ENCODE measurements at regions not wholly inside any gene's neighbourhood (a gene's known extent, or its start where the extent isn't known, plus 50 kb on each side); places are given as distances from the start of the nearest gene placed in this dataset.

DNA sequence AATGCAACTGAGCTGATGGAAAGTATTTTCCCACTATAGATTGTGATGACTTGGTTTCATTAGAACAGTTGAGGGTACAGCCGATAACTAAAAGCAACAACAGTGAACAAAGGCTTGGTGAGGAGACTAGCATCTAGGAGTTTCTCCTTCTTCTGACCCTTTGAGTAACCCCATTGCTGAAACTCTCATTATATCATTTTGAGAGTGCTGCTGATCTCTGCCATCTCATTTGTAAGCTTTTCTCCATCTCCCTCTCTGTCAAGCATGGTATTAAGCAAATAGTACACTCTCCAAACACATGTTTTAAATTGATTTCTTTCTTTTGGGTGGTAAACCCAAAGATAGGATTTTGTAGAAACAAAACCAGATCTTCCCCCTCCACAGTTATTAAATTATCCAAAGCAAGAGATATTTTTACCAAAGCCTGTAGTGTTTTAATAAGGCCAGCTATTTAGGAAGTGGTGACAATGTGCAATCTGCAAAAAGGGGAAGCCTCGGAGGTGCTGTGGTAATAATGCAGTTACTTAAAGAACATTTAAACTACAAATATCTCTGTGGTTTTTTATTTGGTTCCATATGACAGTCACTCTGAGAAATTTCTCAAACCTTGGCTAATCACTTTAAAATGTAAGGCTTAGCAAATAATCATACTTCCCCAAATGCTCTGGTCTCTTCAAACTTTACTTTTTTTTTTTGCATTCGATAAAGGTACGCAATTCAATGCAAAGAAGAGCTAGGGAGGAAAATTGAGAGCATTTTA lies 287.5 kb downstream of the HLX start (continued):
- TF ChIP-seq, protein P1, sequence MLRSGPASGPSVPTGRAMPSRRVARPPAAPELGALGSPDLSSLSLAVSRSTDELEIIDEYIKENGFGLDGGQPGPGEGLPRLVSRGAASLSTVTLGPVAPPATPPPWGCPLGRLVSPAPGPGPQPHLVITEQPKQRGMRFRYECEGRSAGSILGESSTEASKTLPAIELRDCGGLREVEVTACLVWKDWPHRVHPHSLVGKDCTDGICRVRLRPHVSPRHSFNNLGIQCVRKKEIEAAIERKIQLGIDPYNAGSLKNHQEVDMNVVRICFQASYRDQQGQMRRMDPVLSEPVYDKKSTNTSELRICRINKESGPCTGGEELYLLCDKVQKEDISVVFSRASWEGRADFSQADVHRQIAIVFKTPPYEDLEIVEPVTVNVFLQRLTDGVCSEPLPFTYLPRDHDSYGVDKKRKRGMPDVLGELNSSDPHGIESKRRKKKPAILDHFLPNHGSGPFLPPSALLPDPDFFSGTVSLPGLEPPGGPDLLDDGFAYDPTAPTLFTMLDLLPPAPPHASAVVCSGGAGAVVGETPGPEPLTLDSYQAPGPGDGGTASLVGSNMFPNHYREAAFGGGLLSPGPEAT (IDR thresholded peaks at IDR 0.05; ENCODE audit: low read depth): peak; percentile 78; the same call in 1 of the 2 replicates
- TF ChIP-seq TAF1 (IDR thresholded peaks at IDR 0.05; ENCODE audit: borderline replicate concordance, low read depth, low read length): no peak

DNA sequence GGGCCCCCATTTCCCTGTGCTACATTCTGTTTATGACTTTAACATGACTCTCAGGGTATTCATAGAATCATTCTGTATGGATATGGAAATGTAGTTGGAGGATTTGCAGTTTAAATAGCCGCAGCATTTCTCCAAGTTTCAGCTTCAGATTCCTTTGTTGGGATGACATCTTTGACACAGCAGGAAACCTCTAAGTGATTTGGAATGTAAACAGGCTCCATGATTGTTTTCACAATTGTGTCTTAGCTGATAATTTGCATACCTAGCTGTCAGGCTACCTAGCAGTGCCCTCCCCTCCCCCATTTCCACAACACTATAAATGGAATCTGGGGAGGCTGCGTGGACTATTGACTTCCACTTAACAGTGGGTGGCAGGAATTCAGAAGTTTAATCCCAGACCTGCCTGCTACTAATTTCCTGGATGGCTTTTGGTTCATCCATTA lies 290.2 kb downstream of the HLX start:
- H3K9me3 ChIP-seq (replicated peaks; ENCODE audit: control insufficient read depth, insufficient read depth, low read length): no peaks in the 10 kb centered on the region; the same call in 1 of the 3 replicates
- no peak overlapping the region for H2AFZ ChIP-seq (ENCODE audit: control insufficient read depth, low read depth, low read length)
- 56% methylated on average over 2 of the region's 2 CpGs for WGBS (ENCODE audit: insufficient coverage, insufficient replicate concordance, low lambda C conversion rate, missing lambda C conversion rate)
- CTCF ChIA-PET: no interaction called here
- SMC1A ChIA-PET (ENCODE audit: uncharacterized antibody, unreplicated experiment): interaction anchor here (1.2 kb wide), 1 partner anchor 35 kb away, joined by 5 read pairs; no protein-coding TSS in a partner anchor
- no peaks in the 10 kb centered on the region for H4K20me1 ChIP-seq (ENCODE audit: control insufficient read depth, insufficient read depth)
- no TSS peak for BruUV-seq (replicated peaks)
- DNase-seq (ENCODE audit: low read depth, low spot score): no peak
- RAD21 ChIA-PET (ENCODE audit: unreplicated experiment): no interaction called here
- no peak overlapping the region for H3K4me2 ChIP-seq (ENCODE audit: control insufficient read depth, insufficient read depth)
- no peak overlapping the region for H3K9ac ChIP-seq (ENCODE audit: control insufficient read depth, insufficient read depth, low read length)
- no peak overlapping the region for H3K4me3 ChIP-seq
- POLR2A ChIA-PET: no interaction called here
- no peaks in the 10 kb centered on the region; a peak in 1 of 4 replicates for H3K27me3 ChIP-seq (replicated peaks in 1 of 2; ENCODE audit: control insufficient read depth in 2 of 2, insufficient read depth in 2 of 2, low read length in 1 of 2)
- H3K27ac ChIP-seq (ENCODE audit: control insufficient read depth, insufficient read depth): no peak overlapping the region
- FAIRE-seq: no peak
- in situ Hi-C loops (cut with MboI): no loop called here
- intact Hi-C loops (cut with micrococcal nuclease; ENCODE audit: unreplicated experiment): loop anchor here (5.0 kb wide), 1 partner anchor 33 kb away; no protein-coding TSS in a partner anchor
- H3K36me3 ChIP-seq (ENCODE audit: control insufficient read depth in 2 of 2, insufficient read depth in 2 of 2, low read length in 1 of 2): no peaks in the 10 kb centered on the region
- peaks cover 15% of the 10 kb centered on the region for H3K4me1 ChIP-seq (ENCODE audit: control insufficient read depth, insufficient read depth, low read length)
- H3K79me2 ChIP-seq (ENCODE audit: control insufficient read depth, insufficient read depth, low read length): no peaks in the 10 kb centered on the region
- no peak for ATAC-seq
- TF ChIP-seq, protein P2, sequence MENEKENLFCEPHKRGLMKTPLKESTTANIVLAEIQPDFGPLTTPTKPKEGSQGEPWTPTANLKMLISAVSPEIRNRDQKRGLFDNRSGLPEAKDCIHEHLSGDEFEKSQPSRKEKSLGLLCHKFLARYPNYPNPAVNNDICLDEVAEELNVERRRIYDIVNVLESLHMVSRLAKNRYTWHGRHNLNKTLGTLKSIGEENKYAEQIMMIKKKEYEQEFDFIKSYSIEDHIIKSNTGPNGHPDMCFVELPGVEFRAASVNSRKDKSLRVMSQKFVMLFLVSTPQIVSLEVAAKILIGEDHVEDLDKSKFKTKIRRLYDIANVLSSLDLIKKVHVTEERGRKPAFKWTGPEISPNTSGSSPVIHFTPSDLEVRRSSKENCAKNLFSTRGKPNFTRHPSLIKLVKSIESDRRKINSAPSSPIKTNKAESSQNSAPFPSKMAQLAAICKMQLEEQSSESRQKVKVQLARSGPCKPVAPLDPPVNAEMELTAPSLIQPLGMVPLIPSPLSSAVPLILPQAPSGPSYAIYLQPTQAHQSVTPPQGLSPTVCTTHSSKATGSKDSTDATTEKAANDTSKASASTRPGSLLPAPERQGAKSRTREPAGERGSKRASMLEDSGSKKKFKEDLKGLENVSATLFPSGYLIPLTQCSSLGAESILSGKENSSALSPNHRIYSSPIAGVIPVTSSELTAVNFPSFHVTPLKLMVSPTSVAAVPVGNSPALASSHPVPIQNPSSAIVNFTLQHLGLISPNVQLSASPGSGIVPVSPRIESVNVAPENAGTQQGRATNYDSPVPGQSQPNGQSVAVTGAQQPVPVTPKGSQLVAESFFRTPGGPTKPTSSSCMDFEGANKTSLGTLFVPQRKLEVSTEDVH (IDR thresholded peaks at IDR 0.05; ENCODE audit: low read depth, partially characterized antibody): no peak
- TF ChIP-seq, protein P3, sequence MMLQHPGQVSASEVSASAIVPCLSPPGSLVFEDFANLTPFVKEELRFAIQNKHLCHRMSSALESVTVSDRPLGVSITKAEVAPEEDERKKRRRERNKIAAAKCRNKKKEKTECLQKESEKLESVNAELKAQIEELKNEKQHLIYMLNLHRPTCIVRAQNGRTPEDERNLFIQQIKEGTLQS (IDR thresholded peaks at IDR 0.05; ENCODE audit: borderline replicate concordance, extremely low read depth, low read depth, low read length): no peak
- TF ChIP-seq PKNOX1 (IDR thresholded peaks at IDR 0.05) (no peak), SIX5 (IDR thresholded peaks at IDR 0.05; ENCODE audit: low read depth, low read length, severe bottlenecking) (no peak), CBFB (IDR thresholded peaks at IDR 0.05; ENCODE audit: low read depth) (no peak), MEF2A (IDR thresholded peaks at IDR 0.05; ENCODE audit: insufficient read depth, low read depth, low read length) (no peak), NR2F1 (conservative IDR thresholded peaks at IDR 0.05) (no peak)
- TF ChIP-seq, protein P4, sequence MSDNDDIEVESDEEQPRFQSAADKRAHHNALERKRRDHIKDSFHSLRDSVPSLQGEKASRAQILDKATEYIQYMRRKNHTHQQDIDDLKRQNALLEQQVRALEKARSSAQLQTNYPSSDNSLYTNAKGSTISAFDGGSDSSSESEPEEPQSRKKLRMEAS (IDR thresholded peaks at IDR 0.05; ENCODE audit: low read depth, low read length): no peak
